Ovary (tissue), 3 donors: ENCODE measurements at regions not wholly inside any gene's neighbourhood (a gene's known extent, or its start where the extent isn't known, plus 50 kb on each side); places are given as distances from the start of the nearest gene placed in this dataset.

Source experiments
- EP300 ChIP-seq: sonication (generic); formaldehyde crosslinking; IDR thresholded peaks from one replicate; pipeline ENCODE4 v1.6.1; 2017; ENCODE audit warnings: antibody characterized with exemption
- POLR2A ChIP-seq: fragments of 450-650 bp; IDR thresholded peaks from one replicate; pipeline ENCODE4 v1.6.1; 2017; ENCODE audit warnings: antibody characterized with exemption, mild to moderate bottlenecking, moderate library complexity
- TF ChIP-seq, protein P1 (sequence below), 3 donors: fragments of 450-650 bp in 2 of 3; fragments of 200-600 bp in 1 of 3; IDR thresholded peaks; one replicate each; pipeline versions ENCODE4 v1.5.1 to v1.8.0; 2016 to 2022; ENCODE audit warnings: antibody characterized with exemption in 3 of 3, mild to moderate bottlenecking in 1 of 3
- donor health status: DM: no; HTN: no; CAD: no.

DNA sequence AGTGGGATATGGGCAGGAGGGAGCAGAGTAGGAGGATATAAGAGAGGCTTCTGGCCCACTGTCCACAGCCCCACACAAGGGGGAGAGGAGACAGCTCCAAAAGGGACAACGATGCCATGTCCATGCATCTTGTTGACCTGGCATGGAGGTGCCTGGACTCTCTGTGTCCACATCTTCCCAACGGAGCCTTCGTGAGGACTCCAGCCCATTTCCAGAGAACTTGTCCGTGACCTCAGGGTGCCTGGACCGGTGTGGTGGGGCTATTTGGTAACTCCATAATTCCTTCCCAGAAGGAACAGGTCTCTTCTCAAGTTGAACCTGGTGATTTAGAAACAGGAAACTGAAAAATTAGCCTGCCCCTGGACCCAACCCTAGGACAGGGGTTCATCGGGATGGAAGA, 133.9 kb downstream of the CYP26B1 start:
- TF ChIP-seq, protein P1, sequence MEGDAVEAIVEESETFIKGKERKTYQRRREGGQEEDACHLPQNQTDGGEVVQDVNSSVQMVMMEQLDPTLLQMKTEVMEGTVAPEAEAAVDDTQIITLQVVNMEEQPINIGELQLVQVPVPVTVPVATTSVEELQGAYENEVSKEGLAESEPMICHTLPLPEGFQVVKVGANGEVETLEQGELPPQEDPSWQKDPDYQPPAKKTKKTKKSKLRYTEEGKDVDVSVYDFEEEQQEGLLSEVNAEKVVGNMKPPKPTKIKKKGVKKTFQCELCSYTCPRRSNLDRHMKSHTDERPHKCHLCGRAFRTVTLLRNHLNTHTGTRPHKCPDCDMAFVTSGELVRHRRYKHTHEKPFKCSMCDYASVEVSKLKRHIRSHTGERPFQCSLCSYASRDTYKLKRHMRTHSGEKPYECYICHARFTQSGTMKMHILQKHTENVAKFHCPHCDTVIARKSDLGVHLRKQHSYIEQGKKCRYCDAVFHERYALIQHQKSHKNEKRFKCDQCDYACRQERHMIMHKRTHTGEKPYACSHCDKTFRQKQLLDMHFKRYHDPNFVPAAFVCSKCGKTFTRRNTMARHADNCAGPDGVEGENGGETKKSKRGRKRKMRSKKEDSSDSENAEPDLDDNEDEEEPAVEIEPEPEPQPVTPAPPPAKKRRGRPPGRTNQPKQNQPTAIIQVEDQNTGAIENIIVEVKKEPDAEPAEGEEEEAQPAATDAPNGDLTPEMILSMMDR (IDR thresholded peaks at IDR 0.05): no peak
- TF ChIP-seq EP300: no peak
- TF ChIP-seq POLR2A: no peak
